ENCODE measurements at regions not wholly inside any gene's neighbourhood (a gene's known extent, or its start where the extent isn't known, plus 50 kb on each side); places are given as distances from the start of the nearest gene placed in this dataset.

DNA sequence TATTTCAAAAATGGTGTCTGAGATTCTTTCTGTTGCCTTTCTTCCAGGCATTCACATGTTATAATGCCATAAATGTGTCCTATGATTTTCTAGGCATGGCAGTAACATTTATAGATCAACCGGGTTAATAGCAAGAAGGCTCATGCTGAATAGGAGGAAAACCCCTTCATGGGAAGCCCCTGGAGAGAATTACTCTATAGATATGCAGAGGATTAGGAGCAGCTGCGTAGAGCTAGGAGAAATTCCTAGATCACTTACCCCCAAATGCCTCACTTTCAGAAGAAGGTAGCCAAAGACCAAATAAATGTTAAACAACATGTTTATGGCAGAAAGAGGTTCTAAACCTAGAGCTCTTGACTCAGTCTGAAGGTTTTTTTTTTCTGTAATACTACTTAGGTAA is 153.4 kb upstream of the CTNNA2 start:
- DNase-seq (ENCODE audit: low read depth in 2 of 3, low spot score in 2 of 3) = no peak

GRCh38 chr2:79355569-79355968 is 157.3 kb upstream of the CTNNA2 start:
- DNase-seq (ENCODE audit: low read depth in 2 of 3, low spot score in 2 of 3) = no peak

DNA sequence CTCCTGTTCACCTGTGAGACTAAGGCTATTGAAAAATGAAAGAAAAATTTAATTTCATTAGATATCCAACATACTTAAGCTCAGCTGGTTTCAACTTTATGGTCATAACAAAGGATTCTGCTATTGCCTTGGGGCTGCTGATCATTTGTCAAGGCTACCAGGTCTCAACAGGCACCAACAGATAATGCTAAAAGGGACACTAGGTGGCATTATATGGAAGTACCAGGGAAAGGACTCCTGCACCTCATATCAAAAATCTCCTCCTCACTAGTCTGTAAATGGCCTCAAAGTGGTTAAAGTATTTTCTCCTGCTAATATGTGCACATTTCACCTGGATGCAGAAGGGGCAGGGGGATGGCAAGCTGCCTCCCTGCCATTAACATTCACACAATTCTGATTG is 167.9 kb upstream of the REG3A start:
- DNase-seq (ENCODE audit: low read depth in 2 of 3, low spot score in 2 of 3) = no peak

DNA sequence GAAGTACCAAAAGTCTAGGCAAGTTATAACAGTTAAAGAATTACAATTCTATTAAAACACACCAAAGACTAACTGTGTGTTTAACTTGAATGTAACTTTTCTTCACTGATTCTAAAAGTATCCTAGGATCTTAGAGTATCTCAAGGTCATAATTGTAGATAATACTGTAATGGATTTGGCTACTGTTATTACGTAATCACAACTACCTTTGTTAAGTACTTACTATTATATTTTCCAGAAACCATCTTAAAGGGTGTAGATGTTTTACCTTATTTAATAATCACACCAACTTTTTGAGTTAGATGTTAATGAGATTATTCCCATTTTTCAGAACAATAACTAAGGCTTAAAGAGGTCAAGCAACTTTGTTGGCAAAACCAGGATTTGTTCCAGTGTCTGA is 161.3 kb upstream of the REG3A start:
- no peak for DNase-seq (ENCODE audit: low read depth in 2 of 3, low spot score in 2 of 3)

DNA sequence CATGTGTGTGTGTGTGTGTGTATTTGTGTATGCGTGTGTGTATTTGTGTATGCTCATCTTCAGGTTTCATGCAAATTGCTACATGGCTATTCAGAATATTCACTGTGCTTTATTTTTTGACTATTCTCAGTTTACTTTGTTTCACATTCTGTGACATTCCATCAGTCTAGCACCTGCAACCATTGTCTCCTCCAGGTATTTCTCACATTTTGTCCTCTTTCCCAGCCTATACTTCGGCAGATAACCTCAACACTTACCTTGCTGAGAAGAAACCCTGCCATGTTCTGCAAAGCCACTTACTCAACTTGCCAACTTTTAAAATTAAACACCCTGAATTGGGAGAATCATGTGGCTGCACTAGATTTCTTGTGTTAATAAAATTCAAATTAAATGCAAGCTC is 135.4 kb upstream of the REG3A start:
- DNase-seq (ENCODE audit: low read depth in 2 of 3, low spot score in 2 of 3) = no peak

GRCh38 chr2:79292958-79293315 is 133.4 kb upstream of the REG3A start:
- no peak for DNase-seq (ENCODE audit: low read depth in 2 of 3, low spot score in 2 of 3)

DNA sequence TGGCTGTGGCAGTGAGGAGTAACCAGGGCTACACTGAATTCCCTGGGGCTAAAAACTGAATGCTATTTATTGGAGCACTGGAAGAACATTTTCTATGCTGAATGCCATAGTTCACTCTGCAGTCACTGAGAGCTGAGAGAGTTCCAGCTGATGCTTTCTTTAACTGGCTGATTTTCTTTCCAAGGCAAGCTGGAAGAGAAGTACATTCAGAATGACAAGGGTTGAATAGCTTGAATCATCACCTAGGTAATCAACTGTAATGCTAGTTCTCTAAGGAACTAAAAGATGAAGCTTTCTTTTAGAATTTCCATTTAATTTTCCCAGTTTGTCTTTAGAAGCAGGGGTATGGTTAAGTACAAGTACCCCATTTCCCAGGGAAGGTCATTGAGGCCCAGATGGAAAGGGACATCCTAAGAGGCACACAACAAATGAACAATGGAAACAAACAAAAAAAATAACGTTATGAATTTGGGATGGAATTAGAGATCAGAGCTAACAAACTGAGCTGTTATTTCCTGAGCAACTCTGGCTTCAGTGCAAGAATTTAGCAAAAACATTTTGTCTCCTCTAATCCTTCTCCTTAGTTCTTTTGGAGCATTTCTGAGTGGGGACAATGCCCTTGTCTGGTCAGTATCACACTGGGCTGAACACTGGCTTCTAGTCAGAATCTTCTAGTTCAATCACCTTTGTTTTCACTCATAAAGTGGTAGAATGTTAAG is 132.8 kb upstream of the REG3A start:
- DNase-seq (ENCODE audit: low read depth in 2 of 3, low spot score in 2 of 3) = no peak

DNA sequence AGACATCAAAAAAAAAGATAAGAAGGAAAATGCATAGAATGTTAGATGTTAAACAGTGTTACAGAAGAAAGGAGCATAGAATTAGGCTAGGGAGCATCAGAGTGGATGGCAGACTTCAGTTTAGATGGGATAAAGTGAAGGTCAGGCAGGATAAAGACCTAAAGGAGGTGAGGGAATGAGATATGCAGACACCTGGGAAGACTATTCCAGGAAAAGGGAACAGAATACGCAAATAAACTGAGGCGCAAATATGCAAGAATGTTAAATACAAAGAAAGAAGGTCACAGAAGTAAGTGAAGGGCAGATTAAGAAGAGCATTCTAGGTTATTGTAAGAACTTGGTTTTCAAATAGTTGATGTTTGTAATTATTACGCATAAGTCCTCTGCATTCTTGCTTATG is 116.3 kb upstream of the REG3A start:
- DNase-seq (ENCODE audit: low read depth in 2 of 3, low spot score in 2 of 3) = no peak

GRCh38 chr2:79275197-79275596 is 115.6 kb upstream of the REG3A start:
- no peak for DNase-seq (ENCODE audit: low read depth in 2 of 3, low spot score in 2 of 3)

DNA sequence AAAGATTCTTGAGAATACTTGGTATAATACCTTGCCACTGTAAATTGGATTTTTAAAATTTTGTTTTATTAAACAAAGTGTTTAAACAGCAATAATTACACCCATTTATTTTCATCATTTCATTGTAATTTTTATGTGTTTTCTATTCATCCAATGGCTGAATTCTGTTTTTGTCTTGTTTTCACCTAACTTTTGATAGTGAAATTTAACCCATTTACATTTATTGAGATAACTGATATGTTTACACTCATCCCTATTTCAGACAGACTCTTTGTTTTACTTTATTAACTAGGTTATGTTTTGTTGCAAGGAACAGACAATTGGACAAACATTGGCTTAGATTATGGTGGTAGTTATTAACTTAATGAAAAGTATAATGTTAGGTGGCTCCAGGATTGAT is 113.1 kb upstream of the REG3A start:
- DNase-seq (ENCODE audit: low read depth in 2 of 3, low spot score in 2 of 3) = no peak

DNA sequence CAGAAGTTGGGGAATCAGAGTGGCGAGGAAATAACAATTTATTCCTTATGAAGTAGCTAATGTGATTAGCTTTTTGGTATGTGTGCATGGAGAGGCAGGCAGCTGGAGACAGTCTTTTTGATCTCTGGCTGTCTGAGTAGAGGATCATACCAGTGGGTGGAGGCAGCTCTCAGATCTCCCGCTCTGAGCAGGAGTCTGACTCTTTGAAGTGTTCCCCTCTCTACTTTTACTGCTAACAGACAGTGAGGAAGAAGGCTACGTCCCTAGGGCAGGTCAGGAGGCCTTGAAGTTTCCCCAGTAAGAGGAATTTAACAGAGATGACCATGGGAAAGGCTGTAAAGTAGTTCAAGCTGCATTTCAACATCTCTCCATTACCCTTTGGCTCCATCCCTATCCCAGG is 111.9 kb upstream of the REG3A start:
- DNase-seq (ENCODE audit: low read depth in 2 of 3, low spot score in 2 of 3) = no peak

- no peak for DNase-seq (ENCODE audit: low read depth in 2 of 3, low spot score in 2 of 3)
These were observed 101.3 kb upstream of the REG3A start for GRCh38 chr2:79260848-79261247.

- DNase-seq (ENCODE audit: low read depth in 2 of 3, low spot score in 2 of 3) = no peak
These were observed 100.4 kb upstream of the REG3A start for GRCh38 chr2:79259959-79260358.

GRCh38 chr2:79259296-79259695 is 99.7 kb upstream of the REG3A start:
- no peak for DNase-seq (ENCODE audit: low read depth in 2 of 3, low spot score in 2 of 3)

GRCh38 chr2:79253243-79253774 is 93.8 kb upstream of the REG3A start:
- DNase-seq (ENCODE audit: low read depth in 2 of 3, low spot score in 2 of 3) = no peak

GRCh38 chr2:79250656-79251055 is 91.1 kb upstream of the REG3A start:
- no peak for DNase-seq (ENCODE audit: low read depth in 2 of 3, low spot score in 2 of 3)

DNA sequence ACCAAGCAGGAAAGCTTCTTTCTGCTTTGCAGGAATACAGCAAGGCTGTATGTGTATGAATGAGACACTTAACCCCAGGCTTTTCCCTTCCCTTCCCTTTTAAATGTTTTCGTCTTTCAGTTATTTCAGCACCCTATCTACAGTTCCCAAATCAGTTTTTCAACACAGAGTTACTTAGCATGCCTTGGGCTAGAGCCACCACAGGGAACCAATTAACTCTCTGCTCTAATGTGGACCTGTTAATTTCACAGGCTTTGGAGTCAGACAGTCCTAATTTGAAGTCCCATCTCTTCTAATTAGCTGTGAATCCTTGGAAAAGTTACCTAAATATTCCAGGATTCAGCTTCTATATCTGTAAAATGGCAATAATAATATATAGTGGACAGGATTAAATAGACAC is 89.2 kb upstream of the REG3A start:
- no peak for DNase-seq (ENCODE audit: low read depth in 2 of 3, low spot score in 2 of 3)

DNA sequence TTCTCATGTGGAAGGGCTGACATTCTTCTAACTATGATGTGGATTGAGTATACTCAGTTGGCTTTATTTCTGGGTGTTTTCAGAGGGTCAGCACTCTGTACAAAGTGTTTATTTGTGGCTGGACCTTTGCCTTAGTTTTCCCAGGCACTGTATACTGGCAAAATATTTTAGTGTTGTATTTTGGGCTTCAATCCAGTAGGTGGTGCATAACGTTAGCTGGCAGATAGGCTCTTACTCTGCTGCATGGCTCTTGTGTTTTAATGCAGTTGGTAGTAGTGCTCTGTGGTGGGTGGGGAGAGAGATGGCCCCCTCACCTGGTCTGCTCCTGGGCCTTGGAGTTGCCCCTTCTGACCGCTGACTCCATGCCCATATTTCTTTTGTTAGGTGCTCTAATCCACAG is 75.6 kb upstream of the REG3A start:
- peak in 1 of 3 donors; percentile 19 for DNase-seq (ENCODE audit: low read depth in 2 of 3, low spot score in 2 of 3)

GRCh38 chr2:79223539-79223938 is 64.0 kb upstream of the REG3A start:
- DNase-seq (ENCODE audit: low read depth in 2 of 3, low spot score in 2 of 3) = no peak

- peak in 2 of 3 donors; percentile 41 to 64 for DNase-seq (ENCODE audit: low read depth in 2 of 3, low spot score in 2 of 3)
These were observed 59.9 kb upstream of the REG3A start for GRCh38 chr2:79219383-79219988.

- DNase-seq (ENCODE audit: low read depth in 2 of 3, low spot score in 2 of 3) = no peak
These were observed 50.8 kb upstream of the REG3A start for GRCh38 chr2:79210274-79210917.

Data from hematopoietic multipotent progenitor cell (in vitro differentiated cells).